ENCODE measurements at regions not wholly inside any gene's neighbourhood (a gene's known extent, or its start where the extent isn't known, plus 50 kb on each side); places are given as distances from the start of the nearest gene placed in this dataset.

GRCh38 chr17:79142375-79142774, 67.8 kb downstream of the ENGASE start:
- no peak overlapping the region for H3K4me3 ChIP-seq (ENCODE audit: low read length in 3 of 3)
- no peak for TF ChIP-seq CTCF (IDR thresholded peaks at IDR 0.05; ENCODE audit: borderline replicate concordance, extremely low read depth, insufficient read depth)
- no peaks in the 10 kb centered on the region for H3K9me3 ChIP-seq (ENCODE audit: control insufficient read depth in 2 of 3, insufficient read depth in 1 of 3, low read length in 3 of 3)
- intact Hi-C loops (cut with DNase I) = no loop called here
- no peak overlapping the region for H3K27ac ChIP-seq (ENCODE audit: low read depth in 2 of 2, low read length in 2 of 2)
- DNase-seq (no peak), FAIRE-seq (no peak)
- H3K4me1 ChIP-seq (ENCODE audit: control insufficient read depth in 2 of 3, insufficient read depth in 2 of 3, low read depth in 1 of 3, low read length in 3 of 3) = peaks cover 0 to 4% (median 0%) of the 10 kb centered on the region in 3 donors
- no peaks in the 10 kb centered on the region for H3K36me3 ChIP-seq (ENCODE audit: control insufficient read depth in 2 of 3, insufficient read depth in 3 of 3, low read length in 3 of 3)
- no peak overlapping the region for H3K9ac ChIP-seq (ENCODE audit: low read length in 3 of 3)
- H3K27me3 ChIP-seq (ENCODE audit: control insufficient read depth, insufficient read depth, low read length) = peaks cover 11% of the 10 kb centered on the region

GRCh38 chr17:79141578-79142355, 67.1 kb downstream of the ENGASE start:
- no peaks in the 10 kb centered on the region for H3K9me3 ChIP-seq (ENCODE audit: control insufficient read depth in 2 of 3, insufficient read depth in 1 of 3, low read length in 3 of 3)
- intact Hi-C loops (cut with DNase I) = no loop called here
- H3K9ac ChIP-seq (ENCODE audit: low read length in 3 of 3) = no peak overlapping the region
- no peaks in the 10 kb centered on the region for H3K36me3 ChIP-seq (ENCODE audit: control insufficient read depth in 2 of 3, insufficient read depth in 3 of 3, low read length in 3 of 3)
- H3K27ac ChIP-seq (ENCODE audit: low read depth in 2 of 2, low read length in 2 of 2) = no peak overlapping the region
- DNase-seq (peak in 3 of 5 donors; percentile 42 to 73 (median 68)), FAIRE-seq (no peak)
- TF ChIP-seq CTCF (IDR thresholded peaks at IDR 0.05; ENCODE audit: borderline replicate concordance, extremely low read depth, insufficient read depth) = no peak
- peaks cover 0 to 4% (median 0%) of the 10 kb centered on the region in 3 donors for H3K4me1 ChIP-seq (ENCODE audit: control insufficient read depth in 2 of 3, insufficient read depth in 2 of 3, low read depth in 1 of 3, low read length in 3 of 3)
- H3K27me3 ChIP-seq (ENCODE audit: control insufficient read depth, insufficient read depth, low read length) = peaks cover 12% of the 10 kb centered on the region
- no peak overlapping the region for H3K4me3 ChIP-seq (ENCODE audit: low read length in 3 of 3)

- peaks cover 12% of the 10 kb centered on the region for H3K27me3 ChIP-seq (ENCODE audit: control insufficient read depth, insufficient read depth, low read length)
- no peaks in the 10 kb centered on the region for H3K36me3 ChIP-seq (ENCODE audit: control insufficient read depth in 2 of 3, insufficient read depth in 3 of 3, low read length in 3 of 3)
- H3K27ac ChIP-seq (ENCODE audit: low read depth in 2 of 2, low read length in 2 of 2) = no peak overlapping the region
- H3K9me3 ChIP-seq (ENCODE audit: control insufficient read depth in 2 of 3, insufficient read depth in 1 of 3, low read length in 3 of 3) = no peaks in the 10 kb centered on the region
- DNase-seq = no peak
- no peak overlapping the region for H3K9ac ChIP-seq (ENCODE audit: low read length in 3 of 3)
- no peak overlapping the region for H3K4me3 ChIP-seq (ENCODE audit: low read length in 3 of 3)
- FAIRE-seq = no peak
- H3K4me1 ChIP-seq (ENCODE audit: control insufficient read depth in 2 of 3, insufficient read depth in 2 of 3, low read depth in 1 of 3, low read length in 3 of 3) = peaks cover 0 to 4% (median 0%) of the 10 kb centered on the region in 3 donors
- intact Hi-C loops (cut with DNase I) = no loop called here
- TF ChIP-seq CTCF (IDR thresholded peaks at IDR 0.05; ENCODE audit: borderline replicate concordance, extremely low read depth, insufficient read depth) = no peak
Observed at GRCh38 chr17:79138826-79139225, 64.2 kb downstream of the ENGASE start.

All from kidney (tissue), 13 donors.